T-cell (primary cell): ENCODE measurements at regions not wholly inside any gene's neighbourhood (a gene's known extent, or its start where the extent isn't known, plus 50 kb on each side); places are given as distances from the start of the nearest gene placed in this dataset.

Experiments
- ATAC-seq, 4 experiments: fragments of 200-7000 bp in 3 of 4; fragments of 150-1000 bp in 1 of 4; cut with Tn5 transposase; replicated peaks in 1 of 4; 1 replicate in 3 of 4; 2 replicates in 1 of 4; pipeline ENCODE4 v1.10.0; 2021; ENCODE audit warnings: moderate library complexity in 3 of 4, mild to moderate bottlenecking in 2 of 4, moderate number of reproducible peaks in 1 of 4
- CTCF ChIA-PET, 2 donors: fragments of 300-600 bp; sonication (Branson Sonifier 250); formaldehyde crosslinking; loops; one replicate each; lab custom pipeline; 2022; ENCODE audit warnings: antibody characterized with exemption in 2 of 2; lab: Charles Lee
- POLR2A ChIA-PET, 2 donors: fragments of 300-600 bp; sonication (Branson Sonifier 250); formaldehyde crosslinking; loops; one replicate each; lab custom pipeline; 2022; ENCODE audit warnings: antibody characterized with exemption in 2 of 2; lab: Charles Lee
- DNase-seq, 35 experiments: peaks; one replicate each; pipeline versions ENCODE4 v3.0.0 to v3.0.0-alpha.2; 2013 to 2023
- H3K27ac ChIP-seq: one replicate; pipeline ENCODE4 v1.5.1; 2013; ENCODE audit warnings: low read length
- H3K27me3 ChIP-seq, 2 experiments: replicated peaks in 1 of 2; 1 replicate in 1 of 2; 2 replicates in 1 of 2; pipeline versions ENCODE4 v1.6.1 to v1.7.0; 2013; ENCODE audit warnings: low read length in 1 of 2, mixed read lengths in 1 of 2; ENCODE audit not compliant: control insufficient read depth in 2 of 2, insufficient read depth in 2 of 2; ENCODE audit errors: extremely low read depth in 1 of 2
- H3K36me3 ChIP-seq, 2 donors: 1 replicate in 1 of 2; 2 replicates in 1 of 2; pipeline versions ENCODE4 v1.6.1 to v1.7.0; 2013; ENCODE audit warnings: low read length in 1 of 2; ENCODE audit not compliant: control insufficient read depth in 2 of 2, insufficient read depth in 1 of 2; ENCODE audit errors: extremely low read depth in 1 of 2
- H3K4me1 ChIP-seq, 2 experiments: 1 replicate in 1 of 2; 2 replicates in 1 of 2; pipeline versions ENCODE4 v1.6.1 to v1.7.0; 2013; ENCODE audit warnings: low read length in 2 of 2, mixed read lengths in 1 of 2; ENCODE audit not compliant: insufficient read depth in 2 of 2, control insufficient read depth in 1 of 2; ENCODE audit errors: extremely low read depth in 1 of 2
- H3K4me3 ChIP-seq, 2 donors: 1 replicate in 1 of 2; 2 replicates in 1 of 2; pipeline versions ENCODE4 v1.5.1 to v1.7.0; 2013; ENCODE audit warnings: mild to moderate bottlenecking in 2 of 2, low read length in 1 of 2, moderate library complexity in 1 of 2; ENCODE audit not compliant: control insufficient read depth in 1 of 2; ENCODE audit errors: extremely low read depth in 1 of 2
- H3K9me3 ChIP-seq: 2 replicates; pipeline ENCODE4 v1.7.0; 2013
- H3K27ac Mint-ChIP-seq, 2 donors: one replicate each; pipeline ENCODE4 v1.8.0; 2020 to 2021; ENCODE audit warnings: mild to moderate bottlenecking in 2 of 2, mixed read lengths in 2 of 2
- H3K27me3 Mint-ChIP-seq, 2 donors: one replicate each; pipeline ENCODE4 v1.8.0; 2021 to 2022; ENCODE audit warnings: mixed read lengths in 2 of 2
- H3K36me3 Mint-ChIP-seq: one replicate; pipeline ENCODE4 v1.8.0; 2021; ENCODE audit warnings: mixed read lengths
- H3K4me1 Mint-ChIP-seq, 3 donors: one replicate each; pipeline ENCODE4 v1.8.0; 2020 to 2022; ENCODE audit warnings: mixed read lengths in 3 of 3, mild to moderate bottlenecking in 1 of 3
- H3K4me3 Mint-ChIP-seq, 3 donors: one replicate each; pipeline ENCODE4 v1.8.0; 2020 to 2022; ENCODE audit warnings: mild to moderate bottlenecking in 3 of 3, mixed read lengths in 3 of 3, moderate library complexity in 3 of 3
- H3K9me3 Mint-ChIP-seq, 3 donors: one replicate each; pipeline ENCODE4 v1.8.0; 2020 to 2022; ENCODE audit warnings: mixed read lengths in 3 of 3
- WGBS: methylation state at CpG from one replicate; pipeline ENCODE4 v1.1.5; 2013; ENCODE audit warnings: missing lambda C conversion rate; ENCODE audit not compliant: insufficient coverage; 5-methylcytosine and 5-hydroxymethylcytosine counted together

- ChIA-PET CTCF (no interaction called here), POLR2A (no interaction called here)
- no peaks in the 10 kb centered on the region for H3K36me3 ChIP-seq
- H3K27ac ChIP-seq = no peak overlapping the region
- no peak overlapping the region for H3K4me3 ChIP-seq
- H3K4me1 Mint-ChIP-seq = peaks cover 3 to 5% (median 3%) of the 10 kb centered on the region in 3 donors
- DNase-seq = no peak
- no peaks in the 10 kb centered on the region for H3K27me3 Mint-ChIP-seq
- no peak overlapping the region for H3K4me3 Mint-ChIP-seq
- no peak for ATAC-seq
- no peaks in the 10 kb centered on the region for H3K4me1 ChIP-seq
- H3K36me3 Mint-ChIP-seq = peaks cover 10% of the 10 kb centered on the region
- no peaks in the 10 kb centered on the region for H3K27me3 ChIP-seq
- 78% methylated on average over 3 of the region's 5 CpGs for WGBS
- peaks cover 0 to 4% (median 2%) of the 10 kb centered on the region in 3 donors for H3K9me3 Mint-ChIP-seq
- no peaks in the 10 kb centered on the region for H3K9me3 ChIP-seq
- H3K27ac Mint-ChIP-seq = no peak overlapping the region
These were observed 214.0 kb downstream of the RNF144A start for GRCh38 chr2:7131261-7131660.

DNA sequence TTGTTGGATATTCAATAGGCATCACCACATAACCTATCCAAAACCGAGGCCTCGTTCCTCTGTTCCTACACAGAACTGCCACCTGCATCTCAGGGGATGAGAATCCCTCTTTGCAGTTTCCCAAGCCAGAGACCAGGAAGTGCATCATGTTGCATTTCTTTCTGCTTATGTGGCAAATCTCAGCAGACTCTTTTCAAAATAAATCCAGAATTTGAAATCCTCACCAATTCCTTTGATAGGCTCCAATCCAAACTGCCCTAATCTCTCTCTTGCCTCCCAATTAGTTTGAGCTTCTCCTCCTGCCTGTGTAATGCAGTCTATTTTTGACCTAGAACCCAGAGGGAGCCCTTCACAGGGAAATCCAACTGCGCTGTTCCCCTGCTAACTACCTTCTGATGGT lies 215.5 kb downstream of the RNF144A start:
- DNase-seq (no peak), ATAC-seq (no peak)
- H3K36me3 ChIP-seq = no peaks in the 10 kb centered on the region
- Mint-ChIP-seq H3K27me3 (no peaks in the 10 kb centered on the region), H3K36me3 (peaks cover 10% of the 10 kb centered on the region), H3K9me3 (peaks cover 0 to 4% (median 0%) of the 10 kb centered on the region in 3 donors), H3K27ac (no peak overlapping the region), H3K4me1 (peaks cover 3 to 5% (median 3%) of the 10 kb centered on the region in 3 donors), H3K4me3 (no peak overlapping the region)
- POLR2A ChIA-PET = no interaction called here
- no peak overlapping the region for H3K27ac ChIP-seq
- no peaks in the 10 kb centered on the region for H3K9me3 ChIP-seq
- H3K27me3 ChIP-seq = no peaks in the 10 kb centered on the region
- no peaks in the 10 kb centered on the region for H3K4me1 ChIP-seq
- no peak overlapping the region for H3K4me3 ChIP-seq
- 85% methylated on average over 3 of the region's 3 CpGs for WGBS
- CTCF ChIA-PET = no interaction called here

DNA sequence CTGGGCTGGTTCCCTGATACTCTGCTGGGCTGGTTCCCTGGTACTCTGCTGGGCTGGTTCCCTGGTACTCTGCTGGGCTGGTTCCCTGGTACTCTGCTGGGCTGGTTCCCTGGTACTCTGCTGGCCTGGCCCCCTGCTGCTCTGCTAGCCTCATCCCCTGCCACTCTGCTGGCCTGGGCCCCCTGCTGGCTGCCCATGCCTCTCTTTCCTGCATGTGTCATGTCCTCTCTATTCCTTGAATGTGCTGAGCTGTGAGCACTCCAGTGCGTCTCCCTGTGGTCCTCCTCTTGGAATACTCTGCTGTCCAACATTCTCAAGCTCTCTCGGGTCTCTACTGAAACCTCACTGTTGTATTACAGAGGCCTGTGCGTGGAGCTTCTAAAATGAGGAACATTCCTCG lies 216.3 kb downstream of the RNF144A start:
- DNase-seq (no peak), ATAC-seq (no peak)
- H3K36me3 Mint-ChIP-seq = peaks cover 10% of the 10 kb centered on the region
- WGBS = 96% methylated on average over 4 of the region's 4 CpGs
- CTCF ChIA-PET = no interaction called here
- Histone ChIP-seq H3K4me1 (no peaks in the 10 kb centered on the region), H3K4me3 (no peak overlapping the region), H3K36me3 (no peaks in the 10 kb centered on the region), H3K9me3 (no peaks in the 10 kb centered on the region), H3K27me3 (no peaks in the 10 kb centered on the region), H3K27ac (no peak overlapping the region)
- no peak overlapping the region for H3K27ac Mint-ChIP-seq
- POLR2A ChIA-PET = no interaction called here
- no peak overlapping the region for H3K4me3 Mint-ChIP-seq
- H3K27me3 Mint-ChIP-seq = no peaks in the 10 kb centered on the region
- H3K9me3 Mint-ChIP-seq = peaks cover 0 to under 1% (median 0%) of the 10 kb centered on the region in 3 donors
- H3K4me1 Mint-ChIP-seq = peaks cover under 1 to 1% (median under 1%) of the 10 kb centered on the region in 3 donors

GRCh38 chr2:7140306-7140705 lies 223.1 kb downstream of the RNF144A start:
- Mint-ChIP-seq H3K4me1 (no peaks in the 10 kb centered on the region), H3K4me3 (no peak overlapping the region), H3K9me3 (peaks cover 6 to 28% (median 10%) of the 10 kb centered on the region in 3 donors), H3K27ac (no peak overlapping the region), H3K27me3 (no peaks in the 10 kb centered on the region), H3K36me3 (peaks cover 29% of the 10 kb centered on the region)
- Histone ChIP-seq H3K4me1 (no peaks in the 10 kb centered on the region), H3K36me3 (no peaks in the 10 kb centered on the region), H3K27ac (no peak overlapping the region), H3K27me3 (no peaks in the 10 kb centered on the region), H3K4me3 (no peak overlapping the region), H3K9me3 (no peaks in the 10 kb centered on the region)
- DNase-seq (no peak), ATAC-seq (no peak)
- WGBS = 40% methylated on average over 1 of the region's 1 CpG
- ChIA-PET CTCF (no interaction called here), POLR2A (interaction anchor here in 1 of 2 donors (0.6 kb wide), 3 partner anchors 14 to 1765 kb away, joined by 3 read pairs; no protein-coding TSS in a partner anchor)

DNA sequence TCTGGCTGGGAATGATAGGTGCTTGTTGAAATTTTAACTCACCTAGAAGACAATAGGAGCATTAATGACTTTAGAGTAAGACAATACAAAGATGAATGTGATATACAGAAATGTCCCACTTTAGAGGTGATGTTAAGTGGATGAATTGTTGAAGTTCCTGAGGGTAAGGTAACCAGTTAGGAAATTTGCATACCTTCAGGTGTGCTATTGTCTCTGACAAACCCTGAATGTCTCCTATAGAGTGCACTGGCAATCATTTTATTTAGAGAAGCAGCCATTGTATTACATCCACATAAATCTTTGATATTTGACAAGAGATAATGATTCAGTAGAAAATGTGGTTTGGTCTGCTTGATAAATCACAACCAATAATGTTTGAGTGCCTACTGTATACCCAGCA lies 228.5 kb downstream of the RNF144A start:
- Histone ChIP-seq H3K36me3 (no peaks in the 10 kb centered on the region), H3K27me3 (no peaks in the 10 kb centered on the region), H3K4me3 (no peak overlapping the region), H3K27ac (no peak overlapping the region), H3K9me3 (no peaks in the 10 kb centered on the region), H3K4me1 (no peaks in the 10 kb centered on the region)
- ChIA-PET POLR2A (no interaction called here), CTCF (no interaction called here)
- ATAC-seq = no peak
- H3K27ac Mint-ChIP-seq = no peak overlapping the region
- H3K9me3 Mint-ChIP-seq = peaks cover 4 to 19% (median 6%) of the 10 kb centered on the region in 3 donors
- H3K4me1 Mint-ChIP-seq = no peaks in the 10 kb centered on the region
- H3K4me3 Mint-ChIP-seq = no peak overlapping the region
- H3K36me3 Mint-ChIP-seq = peaks cover 25% of the 10 kb centered on the region
- no peaks in the 10 kb centered on the region for H3K27me3 Mint-ChIP-seq
- no peak for DNase-seq

DNA sequence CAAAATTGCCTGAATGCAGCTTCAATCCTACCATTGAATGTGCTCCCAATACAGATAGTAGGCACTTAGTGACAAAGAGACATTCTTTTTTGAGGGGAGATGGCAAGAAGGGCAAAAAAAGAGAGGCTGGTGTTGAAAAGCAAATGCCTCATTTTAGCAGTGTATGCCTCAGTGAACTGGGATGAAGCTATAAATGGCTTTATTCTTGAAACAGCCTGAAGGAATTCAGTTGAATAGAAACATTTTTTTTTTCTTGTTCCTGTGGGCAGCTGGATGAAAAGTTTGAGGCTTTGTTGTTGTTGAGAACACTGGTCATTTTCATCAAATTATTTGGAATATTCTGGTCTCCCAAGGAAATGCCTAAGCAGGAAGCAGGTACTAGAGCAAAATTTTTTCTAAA lies 228.9 kb downstream of the RNF144A start:
- no peaks in the 10 kb centered on the region for H3K9me3 ChIP-seq
- ATAC-seq (no peak), DNase-seq (no peak)
- no peak overlapping the region for H3K4me3 ChIP-seq
- Mint-ChIP-seq H3K9me3 (peaks cover 4 to 18% (median 5%) of the 10 kb centered on the region in 3 donors), H3K4me3 (no peak overlapping the region), H3K27ac (no peak overlapping the region), H3K36me3 (peaks cover 24% of the 10 kb centered on the region), H3K4me1 (no peaks in the 10 kb centered on the region), H3K27me3 (no peaks in the 10 kb centered on the region)
- CTCF ChIA-PET = no interaction called here
- POLR2A ChIA-PET = no interaction called here
- no peaks in the 10 kb centered on the region for H3K36me3 ChIP-seq
- H3K4me1 ChIP-seq = no peaks in the 10 kb centered on the region
- H3K27ac ChIP-seq = no peak overlapping the region
- H3K27me3 ChIP-seq = no peaks in the 10 kb centered on the region

- ChIA-PET CTCF (no interaction called here), POLR2A (interaction anchor here in 1 of 2 donors (0.6 kb wide), 1 partner anchor 14 kb away, joined by 3 read pairs; no protein-coding TSS in a partner anchor)
- H3K36me3 Mint-ChIP-seq = peaks cover 27% of the 10 kb centered on the region
- H3K9me3 Mint-ChIP-seq = peaks cover 4 to 29% (median 16%) of the 10 kb centered on the region in 3 donors
- Histone ChIP-seq H3K36me3 (no peaks in the 10 kb centered on the region), H3K27me3 (no peaks in the 10 kb centered on the region), H3K27ac (no peak overlapping the region), H3K9me3 (no peaks in the 10 kb centered on the region), H3K4me3 (no peak overlapping the region), H3K4me1 (no peaks in the 10 kb centered on the region)
- H3K27me3 Mint-ChIP-seq = no peaks in the 10 kb centered on the region
- no peak overlapping the region for H3K4me3 Mint-ChIP-seq
- ATAC-seq = no peak
- no peak overlapping the region for H3K27ac Mint-ChIP-seq
- no CpG with 5 or more reads among the region's 1 CpG for WGBS
- H3K4me1 Mint-ChIP-seq = no peaks in the 10 kb centered on the region
- DNase-seq = no peak
These were observed 237.4 kb downstream of the RNF144A start for GRCh38 chr2:7154656-7155055.
